ENCODE measurements at regions not wholly inside any gene's neighbourhood (a gene's known extent, or its start where the extent isn't known, plus 50 kb on each side); places are given as distances from the start of the nearest gene placed in this dataset.

- no peak overlapping the region for H3K9ac ChIP-seq (ENCODE audit: low read length)
- no peaks in the 10 kb centered on the region for H3K4me1 ChIP-seq (ENCODE audit: control insufficient read depth, insufficient read depth, low read length)
- no peaks in the 10 kb centered on the region for H3K36me3 ChIP-seq (ENCODE audit: control insufficient read depth, insufficient read depth, low read length)
- H3K27me3 ChIP-seq (ENCODE audit: control insufficient read depth, insufficient read depth, low read length): no peaks in the 10 kb centered on the region
- no peak overlapping the region for H3K27ac ChIP-seq (ENCODE audit: low read depth, low read length)
- H3K4me3 ChIP-seq (ENCODE audit: low read length): no peak overlapping the region
These were observed 277.5 kb upstream of the KLHL29 start for GRCh38 chr2:23107327-23107941.

GRCh38 chr2:23111263-23111662 lies 273.7 kb upstream of the KLHL29 start:
- H3K27me3 ChIP-seq (ENCODE audit: control insufficient read depth, insufficient read depth, low read length): no peaks in the 10 kb centered on the region
- no peak overlapping the region for H3K9ac ChIP-seq (ENCODE audit: low read length)
- no peak overlapping the region for H3K27ac ChIP-seq (ENCODE audit: low read depth, low read length)
- no peaks in the 10 kb centered on the region for H3K4me1 ChIP-seq (ENCODE audit: control insufficient read depth, insufficient read depth, low read length)
- no peak overlapping the region for H3K4me3 ChIP-seq (ENCODE audit: low read length)
- no peaks in the 10 kb centered on the region for H3K36me3 ChIP-seq (ENCODE audit: control insufficient read depth, insufficient read depth, low read length)

GRCh38 chr2:23112517-23112916 lies 272.5 kb upstream of the KLHL29 start:
- Histone ChIP-seq H3K27me3 (ENCODE audit: control insufficient read depth, insufficient read depth, low read length) (no peaks in the 10 kb centered on the region), H3K9ac (ENCODE audit: low read length) (no peak overlapping the region), H3K4me3 (ENCODE audit: low read length) (no peak overlapping the region)

GRCh38 chr2:23114299-23114698 lies 270.7 kb upstream of the KLHL29 start:
- Histone ChIP-seq H3K4me3 (ENCODE audit: low read length) (no peak overlapping the region), H3K9ac (ENCODE audit: low read length) (no peak overlapping the region), H3K4me1 (ENCODE audit: control insufficient read depth, insufficient read depth, low read length) (no peaks in the 10 kb centered on the region), H3K27me3 (ENCODE audit: control insufficient read depth, insufficient read depth, low read length) (no peaks in the 10 kb centered on the region), H3K27ac (ENCODE audit: low read depth, low read length) (no peak overlapping the region), H3K36me3 (ENCODE audit: control insufficient read depth, insufficient read depth, low read length) (no peaks in the 10 kb centered on the region)

More at GRCh38 chr2:23112517-23112916, 272.5 kb upstream of the KLHL29 start:
- Histone ChIP-seq H3K4me1 (ENCODE audit: control insufficient read depth, insufficient read depth, low read length) (no peaks in the 10 kb centered on the region), H3K36me3 (ENCODE audit: control insufficient read depth, insufficient read depth, low read length) (no peaks in the 10 kb centered on the region), H3K27ac (ENCODE audit: low read depth, low read length) (no peak overlapping the region)

- Histone ChIP-seq H3K4me1 (ENCODE audit: control insufficient read depth, insufficient read depth, low read length) (no peaks in the 10 kb centered on the region), H3K36me3 (ENCODE audit: control insufficient read depth, insufficient read depth, low read length) (no peaks in the 10 kb centered on the region), H3K4me3 (ENCODE audit: low read length) (no peak overlapping the region), H3K27me3 (ENCODE audit: control insufficient read depth, insufficient read depth, low read length) (no peaks in the 10 kb centered on the region), H3K27ac (ENCODE audit: low read depth, low read length) (no peak overlapping the region), H3K9ac (ENCODE audit: low read length) (no peak overlapping the region)
These were observed 266.7 kb upstream of the KLHL29 start for GRCh38 chr2:23118313-23118712.

DNA sequence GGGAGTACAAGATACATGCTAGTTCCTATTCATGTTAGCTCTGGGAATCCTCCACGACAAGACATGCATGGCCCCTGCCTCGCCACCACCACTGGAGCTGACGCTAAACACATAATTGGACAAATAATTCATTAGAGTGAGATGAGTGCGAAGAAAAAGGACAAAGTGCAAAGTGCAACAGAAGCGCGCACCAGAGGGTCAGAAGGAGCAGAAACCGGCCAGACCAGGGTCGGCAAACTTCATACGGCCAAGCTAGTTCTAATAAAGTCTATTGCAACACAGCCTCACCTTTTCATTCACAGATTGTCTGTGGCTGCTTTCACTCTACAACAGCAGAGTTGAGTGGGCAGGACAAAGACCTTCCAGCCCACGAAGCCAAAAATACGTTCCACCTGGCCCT lies 266.1 kb upstream of the KLHL29 start:
- Histone ChIP-seq H3K4me3 (ENCODE audit: low read length) (no peak overlapping the region), H3K36me3 (ENCODE audit: control insufficient read depth, insufficient read depth, low read length) (no peaks in the 10 kb centered on the region), H3K9ac (ENCODE audit: low read length) (no peak overlapping the region), H3K27ac (ENCODE audit: low read depth, low read length) (no peak overlapping the region), H3K27me3 (ENCODE audit: control insufficient read depth, insufficient read depth, low read length) (no peaks in the 10 kb centered on the region), H3K4me1 (ENCODE audit: control insufficient read depth, insufficient read depth, low read length) (no peaks in the 10 kb centered on the region)

DNA sequence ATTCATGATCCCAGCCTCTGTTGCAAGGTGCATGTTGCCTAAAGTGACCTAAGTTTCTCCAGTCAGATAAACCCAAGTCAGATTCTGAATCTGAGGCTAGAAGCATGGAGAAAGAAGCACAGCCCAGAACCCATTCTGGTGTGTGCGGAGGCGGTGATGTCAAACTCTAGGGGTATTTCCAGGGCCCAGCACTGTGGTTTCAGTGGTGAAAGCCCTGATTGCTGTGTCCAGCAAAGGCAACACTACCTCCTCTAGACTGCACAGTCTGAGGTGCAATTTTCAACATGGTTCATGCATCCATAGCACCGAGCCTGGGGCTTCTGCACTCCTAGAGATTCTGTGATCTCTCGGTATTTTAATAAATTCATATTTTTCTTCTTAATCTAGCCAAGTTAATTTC lies 264.8 kb upstream of the KLHL29 start:
- no peaks in the 10 kb centered on the region for H3K4me1 ChIP-seq (ENCODE audit: control insufficient read depth, insufficient read depth, low read length)
- H3K27me3 ChIP-seq (ENCODE audit: control insufficient read depth, insufficient read depth, low read length): no peaks in the 10 kb centered on the region
- H3K27ac ChIP-seq (ENCODE audit: low read depth, low read length): no peak overlapping the region
- no peak overlapping the region for H3K9ac ChIP-seq (ENCODE audit: low read length)
- no peak overlapping the region for H3K4me3 ChIP-seq (ENCODE audit: low read length)
- no peaks in the 10 kb centered on the region for H3K36me3 ChIP-seq (ENCODE audit: control insufficient read depth, insufficient read depth, low read length)

GRCh38 chr2:23121968-23122648 lies 262.9 kb upstream of the KLHL29 start:
- H3K27me3 ChIP-seq (ENCODE audit: control insufficient read depth, insufficient read depth, low read length): peaks cover 3% of the 10 kb centered on the region
- H3K4me1 ChIP-seq (ENCODE audit: control insufficient read depth, insufficient read depth, low read length): no peaks in the 10 kb centered on the region
- H3K9ac ChIP-seq (ENCODE audit: low read length): no peak overlapping the region
- H3K27ac ChIP-seq (ENCODE audit: low read depth, low read length): no peak overlapping the region
- H3K36me3 ChIP-seq (ENCODE audit: control insufficient read depth, insufficient read depth, low read length): no peaks in the 10 kb centered on the region
- H3K4me3 ChIP-seq (ENCODE audit: low read length): no peak overlapping the region

DNA sequence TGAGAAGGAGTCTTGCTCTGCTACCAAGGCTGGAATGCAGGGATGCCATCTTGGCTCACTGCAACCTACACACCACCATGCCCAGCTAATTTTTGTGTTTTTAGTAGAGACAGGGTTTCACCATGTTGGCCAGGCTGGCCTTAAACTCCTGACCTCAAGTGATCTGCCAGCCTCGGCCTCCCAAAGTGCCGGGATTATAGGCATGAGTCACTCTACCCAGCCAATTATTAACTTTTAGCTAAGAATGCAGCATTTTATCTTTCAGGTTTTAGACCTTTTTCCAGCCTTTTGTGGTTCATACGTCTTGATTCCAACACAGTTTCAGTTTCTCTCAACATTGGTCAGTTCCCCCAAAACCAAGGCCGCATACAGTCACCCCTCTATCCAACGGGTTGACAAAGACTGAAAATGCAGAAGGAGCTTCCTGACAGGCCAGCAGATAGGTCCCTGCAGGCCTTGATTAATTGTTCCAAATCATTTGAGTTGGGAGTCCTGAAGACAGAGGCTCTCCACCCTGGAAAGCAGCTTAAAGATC lies 262.2 kb upstream of the KLHL29 start:
- H3K4me1 ChIP-seq (ENCODE audit: control insufficient read depth, insufficient read depth, low read length): no peaks in the 10 kb centered on the region
- H3K9ac ChIP-seq (ENCODE audit: low read length): no peak overlapping the region
- H3K36me3 ChIP-seq (ENCODE audit: control insufficient read depth, insufficient read depth, low read length): no peaks in the 10 kb centered on the region
- H3K4me3 ChIP-seq (ENCODE audit: low read length): no peak overlapping the region
- H3K27me3 ChIP-seq (ENCODE audit: control insufficient read depth, insufficient read depth, low read length): peaks cover 3% of the 10 kb centered on the region
- H3K27ac ChIP-seq (ENCODE audit: low read depth, low read length): no peak overlapping the region

GRCh38 chr2:23123686-23124085 lies 261.3 kb upstream of the KLHL29 start:
- Histone ChIP-seq H3K36me3 (ENCODE audit: control insufficient read depth, insufficient read depth, low read length) (no peaks in the 10 kb centered on the region), H3K27me3 (ENCODE audit: control insufficient read depth, insufficient read depth, low read length) (peaks cover 3% of the 10 kb centered on the region), H3K4me1 (ENCODE audit: control insufficient read depth, insufficient read depth, low read length) (no peaks in the 10 kb centered on the region), H3K9ac (ENCODE audit: low read length) (no peak overlapping the region), H3K27ac (ENCODE audit: low read depth, low read length) (no peak overlapping the region), H3K4me3 (ENCODE audit: low read length) (no peak overlapping the region)

DNA sequence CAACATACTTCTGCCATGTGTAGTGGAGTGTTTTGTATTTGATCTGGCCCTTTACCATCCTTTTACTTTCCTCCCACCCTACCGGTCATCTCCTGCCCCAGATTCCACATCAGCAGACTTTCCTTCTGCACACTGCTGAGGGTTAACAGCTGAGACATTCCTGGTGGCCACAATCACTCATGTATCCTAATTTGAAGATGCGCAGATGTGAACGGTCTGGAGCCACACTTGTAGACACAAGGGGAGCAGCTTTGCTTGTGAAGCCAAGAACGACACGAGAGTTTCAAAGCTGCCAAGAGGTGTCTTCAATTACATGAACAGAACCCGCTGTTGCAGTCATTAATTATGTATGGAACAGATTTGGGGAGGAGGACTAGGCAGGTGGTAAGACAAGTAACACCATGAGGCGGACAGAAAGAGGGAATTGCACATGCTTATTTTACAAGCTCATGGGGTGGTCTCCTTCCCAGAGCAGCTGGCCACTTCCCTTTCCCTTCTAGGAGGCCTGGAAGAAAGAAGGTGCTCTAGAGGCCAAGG lies 260.7 kb upstream of the KLHL29 start:
- no peak overlapping the region for H3K27ac ChIP-seq (ENCODE audit: low read depth, low read length)
- no peaks in the 10 kb centered on the region for H3K36me3 ChIP-seq (ENCODE audit: control insufficient read depth, insufficient read depth, low read length)

DNA sequence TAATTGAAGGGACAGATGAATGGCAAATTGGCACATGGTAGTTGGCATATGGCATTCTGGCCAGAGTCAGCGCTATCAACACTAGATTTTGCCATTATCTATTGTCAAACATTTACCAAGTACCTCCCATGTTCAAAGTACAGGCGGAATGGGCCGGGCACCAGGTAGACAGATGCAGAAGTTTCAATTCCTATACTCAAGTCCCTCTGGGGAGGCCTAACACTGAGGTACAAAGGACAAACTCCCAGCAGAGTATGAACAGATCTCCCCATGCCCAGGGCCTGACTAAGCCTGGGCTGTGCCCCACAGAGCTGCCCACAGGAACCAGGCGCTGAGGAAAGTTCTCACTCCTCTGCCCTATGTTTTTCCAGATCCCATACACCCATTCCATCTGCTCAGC lies 257.5 kb upstream of the KLHL29 start:
- no peak overlapping the region for H3K4me3 ChIP-seq (ENCODE audit: low read length)
- no peaks in the 10 kb centered on the region for H3K36me3 ChIP-seq (ENCODE audit: control insufficient read depth, insufficient read depth, low read length)
- H3K9ac ChIP-seq (ENCODE audit: low read length): no peak overlapping the region
- H3K4me1 ChIP-seq (ENCODE audit: control insufficient read depth, insufficient read depth, low read length): no peaks in the 10 kb centered on the region
- H3K27ac ChIP-seq (ENCODE audit: low read depth, low read length): no peak overlapping the region
- H3K27me3 ChIP-seq (ENCODE audit: control insufficient read depth, insufficient read depth, low read length): peaks cover 3% of the 10 kb centered on the region

More for the DNA sequence above, 260.7 kb upstream of the KLHL29 start:
- Histone ChIP-seq H3K4me1 (ENCODE audit: control insufficient read depth, insufficient read depth, low read length) (no peaks in the 10 kb centered on the region), H3K27me3 (ENCODE audit: control insufficient read depth, insufficient read depth, low read length) (peaks cover 3% of the 10 kb centered on the region), H3K9ac (ENCODE audit: low read length) (no peak overlapping the region), H3K4me3 (ENCODE audit: low read length) (no peak overlapping the region)

Data from rectal smooth muscle tissue (tissue), 1 donor.